SJCRH30 (cell line): ENCODE measurements at regions not wholly inside any gene's neighbourhood (a gene's known extent, or its start where the extent isn't known, plus 50 kb on each side); places are given as distances from the start of the nearest gene placed in this dataset.
A peak's percentile ranks its signal among the peaks of the same experiment; 100 is the strongest.

Experiments used
- DNase-seq, 2 experiments: peaks; one replicate each; pipeline ENCODE4 v3.0.0-alpha.2; 2015 to 2020
- H3K27ac ChIP-seq: fragments of 250-450 bp; sonication (Bioruptor Pico); 2 replicates; pipeline ENCODE4 v1.5.1; 2020; ENCODE audit warnings: mild to moderate bottlenecking, moderate library complexity
- H3K27me3 ChIP-seq: fragments of 250-450 bp; sonication (Bioruptor Pico); 2 replicates; pipeline ENCODE4 v1.5.1; 2020; ENCODE audit warnings: mild to moderate bottlenecking, moderate library complexity
- H3K36me3 ChIP-seq: fragments of 250-450 bp; sonication (Bioruptor Pico); 2 replicates; pipeline ENCODE4 v1.5.1; 2020; ENCODE audit warnings: mild to moderate bottlenecking, moderate library complexity
- H3K4me1 ChIP-seq: fragments of 250-450 bp; sonication (Bioruptor Pico); 2 replicates; pipeline ENCODE4 v1.5.1; 2020; ENCODE audit warnings: mild to moderate bottlenecking, moderate library complexity
- H3K4me3 ChIP-seq: fragments of 250-450 bp; sonication (Bioruptor Pico); 2 replicates; pipeline ENCODE4 v1.5.1; 2020; ENCODE audit warnings: mild to moderate bottlenecking, moderate library complexity
- H3K9me3 ChIP-seq: fragments of 250-450 bp; sonication (Bioruptor Pico); replicated peaks from 2 replicates; pipeline ENCODE4 v1.5.1; 2020; ENCODE audit warnings: mild to moderate bottlenecking, moderate library complexity

DNA sequence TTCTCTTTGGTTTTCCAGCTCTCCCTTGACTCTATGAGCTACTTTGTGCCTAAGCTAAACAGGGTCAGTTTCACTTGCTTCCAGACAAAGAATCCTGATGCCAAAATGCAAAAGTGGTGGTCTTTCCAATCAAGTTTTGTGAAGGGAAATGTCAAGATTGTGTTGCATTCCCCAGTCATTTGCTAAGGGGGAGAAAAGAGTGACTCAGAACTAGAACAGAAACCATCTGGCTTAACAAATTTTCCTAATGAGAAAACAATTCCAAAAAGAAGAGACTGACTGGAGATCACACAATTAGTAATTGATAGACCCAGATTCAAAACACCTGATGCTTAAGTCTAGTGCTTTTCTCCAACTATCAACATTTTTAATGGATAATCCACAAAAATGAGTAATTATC is 235.1 kb upstream of the DIO2 start:
- Histone ChIP-seq H3K4me3 (no peak overlapping the region), H3K9me3 (no peaks in the 10 kb centered on the region; the same call in 1 of the 2 replicates), H3K4me1 (no peaks in the 10 kb centered on the region; the same call in 1 of the 2 replicates), H3K36me3 (no peaks in the 10 kb centered on the region), H3K27ac (no peak overlapping the region), H3K27me3 (no peaks in the 10 kb centered on the region)
- DNase-seq, result no peak

DNA sequence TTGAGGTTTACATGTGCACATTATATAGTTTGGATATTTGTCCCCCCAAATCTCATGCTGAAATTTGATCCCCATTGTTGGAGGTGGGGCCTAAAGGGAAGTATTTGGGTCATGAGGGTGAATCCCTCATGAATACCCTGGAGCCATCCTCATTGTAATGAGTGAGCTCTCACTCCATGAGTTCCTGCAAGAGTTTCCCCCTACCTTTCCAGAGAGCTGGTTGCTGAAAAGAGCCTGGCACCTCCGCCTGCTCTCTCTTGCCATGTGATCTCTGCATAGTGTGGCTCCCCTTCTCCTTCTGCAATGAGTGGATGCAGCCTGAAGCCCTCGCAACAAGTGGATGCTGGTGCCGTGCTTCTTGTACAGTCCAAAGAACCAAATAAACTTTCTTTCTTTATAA is 234.3 kb upstream of the DIO2 start:
- Histone ChIP-seq H3K27me3 (no peaks in the 10 kb centered on the region), H3K36me3 (no peaks in the 10 kb centered on the region), H3K27ac (no peak overlapping the region), H3K4me1 (no peaks in the 10 kb centered on the region; the same call in 1 of the 2 replicates), H3K4me3 (no peak overlapping the region), H3K9me3 (no peaks in the 10 kb centered on the region; the same call in 1 of the 2 replicates)
- DNase-seq, result no peak

DNA sequence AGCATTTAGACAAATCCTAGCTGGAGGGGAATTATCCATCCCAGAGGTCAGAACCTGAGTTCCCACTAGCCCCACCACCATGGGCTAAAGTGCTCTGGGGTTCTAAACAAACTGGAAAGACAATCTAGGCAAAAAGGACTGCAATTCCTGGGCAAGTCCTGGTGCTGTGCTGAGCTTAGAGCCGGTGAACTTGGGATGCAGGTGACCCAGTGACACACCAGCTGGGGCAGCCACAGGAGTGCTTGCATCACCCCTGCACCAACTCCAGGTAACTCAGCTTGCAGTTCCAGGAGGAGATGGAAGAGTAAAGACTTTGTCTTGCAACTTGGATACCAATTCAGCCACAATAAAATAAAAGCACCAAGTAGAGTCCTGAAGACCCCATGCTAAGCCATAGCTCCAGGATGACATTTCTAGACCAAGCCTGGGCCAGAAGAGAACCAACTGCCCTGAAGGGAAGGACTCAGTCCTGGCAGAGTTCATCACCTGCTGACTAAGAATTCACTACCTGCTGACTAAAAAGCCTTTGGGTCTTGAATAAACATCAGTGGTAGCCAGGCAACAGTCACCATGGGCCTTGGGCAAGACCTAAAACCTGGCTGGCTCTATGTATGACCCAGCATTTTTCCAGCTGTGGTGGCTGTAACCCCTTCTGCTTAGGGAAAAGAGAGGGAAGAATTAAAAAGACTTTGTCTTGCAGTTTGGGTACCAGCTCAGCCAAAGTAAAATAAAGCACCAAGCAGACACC is 223.4 kb upstream of the DIO2 start:
- Histone ChIP-seq H3K27ac (no peak overlapping the region), H3K4me1 (no peaks in the 10 kb centered on the region), H3K4me3 (no peak overlapping the region), H3K27me3 (no peaks in the 10 kb centered on the region), H3K9me3 (no peaks in the 10 kb centered on the region), H3K36me3 (no peaks in the 10 kb centered on the region)
- DNase-seq, result no peak

DNA sequence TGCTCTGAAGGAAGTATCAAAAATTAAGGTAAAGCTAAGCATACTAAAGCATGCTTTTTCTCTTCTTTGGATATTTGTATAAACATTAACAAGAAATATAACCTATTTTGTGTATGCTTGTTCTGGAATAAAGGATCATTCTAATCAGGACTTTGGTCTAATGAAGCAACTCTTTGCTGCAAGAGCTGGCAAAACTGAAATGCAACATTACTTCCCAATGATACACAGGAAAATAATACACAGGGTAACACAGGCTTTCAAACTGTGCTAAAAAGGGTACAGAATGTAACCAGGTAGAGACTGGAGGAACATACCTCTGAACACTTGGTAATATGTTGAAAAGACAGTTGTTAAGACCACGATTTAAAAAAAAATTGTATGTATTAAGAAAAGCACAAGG is 222.5 kb upstream of the DIO2 start:
- Histone ChIP-seq H3K27me3 (no peaks in the 10 kb centered on the region), H3K36me3 (no peaks in the 10 kb centered on the region)

DNA sequence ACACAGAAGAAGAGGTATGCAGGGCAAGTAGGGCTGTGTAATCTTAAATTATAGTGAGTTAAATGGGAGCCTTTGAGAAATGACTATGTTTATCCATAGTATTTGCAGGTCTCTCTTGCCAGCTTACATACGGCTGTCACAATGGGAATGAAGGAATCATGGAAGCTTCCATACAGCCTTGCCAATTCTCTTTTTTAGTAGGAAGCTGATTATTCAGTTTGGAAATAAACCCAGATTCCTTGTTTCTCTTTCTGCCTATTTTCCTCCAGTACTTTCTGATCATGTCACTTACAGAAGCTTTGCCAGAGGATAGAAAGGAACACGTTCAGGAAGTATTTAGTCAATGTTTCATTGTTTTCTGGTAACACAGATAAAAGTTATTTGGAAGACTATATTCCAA is 217.4 kb upstream of the DIO2 start:
- Histone ChIP-seq H3K9me3 (no peaks in the 10 kb centered on the region), H3K4me3 (no peak overlapping the region), H3K27me3 (no peaks in the 10 kb centered on the region), H3K36me3 (no peaks in the 10 kb centered on the region), H3K27ac (no peak overlapping the region), H3K4me1 (no peaks in the 10 kb centered on the region)
- DNase-seq, result no peak

More for the DNA sequence above, 222.5 kb upstream of the DIO2 start:
- H3K27ac ChIP-seq, result no peak overlapping the region
- H3K4me1 ChIP-seq, result no peaks in the 10 kb centered on the region
- no peak for DNase-seq
- no peak overlapping the region for H3K4me3 ChIP-seq
- H3K9me3 ChIP-seq, result no peaks in the 10 kb centered on the region

DNA sequence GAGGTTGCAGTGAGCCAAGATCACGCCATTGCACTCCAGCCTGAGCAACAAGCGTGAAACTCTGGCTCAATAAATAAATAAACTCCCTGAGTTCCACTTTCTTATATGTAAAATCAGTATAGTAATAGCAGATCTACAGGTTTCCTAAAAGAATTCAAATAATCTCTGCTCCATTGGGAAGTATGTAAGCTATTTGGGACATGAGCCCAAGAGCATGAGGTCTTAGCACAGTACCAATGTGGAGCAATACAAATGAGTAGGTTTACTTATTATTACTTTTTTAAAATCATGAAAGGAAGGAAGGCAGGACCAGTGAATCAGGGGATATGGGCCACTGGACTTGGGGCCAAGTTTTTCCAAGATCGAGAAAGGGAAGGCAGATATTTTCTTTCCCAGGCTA is 216.9 kb upstream of the DIO2 start:
- no peaks in the 10 kb centered on the region for H3K27me3 ChIP-seq
- no peak overlapping the region for H3K27ac ChIP-seq
- H3K4me3 ChIP-seq, result no peak overlapping the region
- H3K36me3 ChIP-seq, result no peaks in the 10 kb centered on the region
- H3K4me1 ChIP-seq, result no peaks in the 10 kb centered on the region
- DNase-seq, result no peak
- H3K9me3 ChIP-seq, result no peaks in the 10 kb centered on the region

DNA sequence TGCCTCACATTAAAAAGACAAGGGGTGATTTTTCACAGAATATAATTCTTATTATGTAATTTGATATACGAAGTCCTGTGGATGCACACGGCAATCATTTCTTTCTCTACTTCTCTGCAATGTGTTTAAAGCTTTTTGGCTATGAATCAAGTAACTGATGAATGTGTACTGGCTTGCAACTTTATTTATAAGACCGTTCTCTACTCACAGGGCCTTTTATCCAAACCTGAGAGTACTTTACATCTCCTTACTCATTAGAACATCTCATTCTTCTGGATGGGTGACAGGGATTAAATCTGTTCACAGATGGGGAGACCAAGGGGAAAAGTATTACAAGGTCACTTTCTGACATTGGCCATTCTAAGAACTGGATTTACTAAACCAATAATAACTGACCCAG is 215.8 kb upstream of the DIO2 start:
- Histone ChIP-seq H3K9me3 (no peaks in the 10 kb centered on the region), H3K27me3 (no peaks in the 10 kb centered on the region), H3K36me3 (no peaks in the 10 kb centered on the region), H3K4me3 (no peak overlapping the region), H3K4me1 (no peaks in the 10 kb centered on the region), H3K27ac (no peak overlapping the region)
- no peak for DNase-seq

DNA sequence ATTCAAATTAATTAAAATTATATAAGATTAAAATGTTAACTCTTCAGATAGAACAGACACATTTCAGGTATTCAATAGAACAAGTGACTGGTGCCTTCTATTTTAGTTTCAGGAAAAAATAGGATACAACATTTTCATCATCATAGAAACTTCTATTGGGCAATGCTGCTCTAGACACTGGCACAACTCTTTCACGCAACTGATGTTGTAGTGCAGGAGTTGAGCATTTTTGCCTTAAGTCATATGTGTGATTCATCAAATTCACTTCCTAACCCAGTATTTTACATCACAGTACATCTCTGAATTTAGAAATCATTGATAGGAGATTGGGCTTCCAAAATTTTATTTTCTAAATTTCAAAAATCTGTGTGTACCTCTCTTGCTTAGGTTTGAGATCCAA is 215.4 kb upstream of the DIO2 start:
- H3K9me3 ChIP-seq, result no peaks in the 10 kb centered on the region
- no peak overlapping the region for H3K4me3 ChIP-seq
- no peak overlapping the region for H3K27ac ChIP-seq
- DNase-seq, result no peak
- H3K4me1 ChIP-seq, result no peaks in the 10 kb centered on the region
- no peaks in the 10 kb centered on the region for H3K27me3 ChIP-seq
- H3K36me3 ChIP-seq, result no peaks in the 10 kb centered on the region

DNA sequence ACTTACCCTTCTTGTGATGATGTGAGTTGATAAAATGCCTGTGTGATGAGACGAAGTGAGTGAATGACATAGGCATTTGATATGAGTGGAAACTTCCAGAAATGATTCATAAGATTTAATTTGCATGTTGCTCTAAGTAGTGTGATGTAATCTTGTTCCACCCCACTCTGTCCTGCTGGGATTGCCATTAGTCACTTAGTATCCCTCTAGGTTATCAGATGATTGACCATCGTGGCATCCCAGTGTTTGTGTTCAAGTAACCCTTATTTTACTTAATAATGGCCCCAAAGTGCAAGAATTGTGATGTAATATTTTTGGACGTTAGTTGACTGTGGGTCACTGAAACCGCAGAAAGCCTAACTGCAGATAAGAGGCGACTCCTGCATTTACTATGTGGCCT is 214.4 kb upstream of the DIO2 start:
- no peak for DNase-seq

DNA sequence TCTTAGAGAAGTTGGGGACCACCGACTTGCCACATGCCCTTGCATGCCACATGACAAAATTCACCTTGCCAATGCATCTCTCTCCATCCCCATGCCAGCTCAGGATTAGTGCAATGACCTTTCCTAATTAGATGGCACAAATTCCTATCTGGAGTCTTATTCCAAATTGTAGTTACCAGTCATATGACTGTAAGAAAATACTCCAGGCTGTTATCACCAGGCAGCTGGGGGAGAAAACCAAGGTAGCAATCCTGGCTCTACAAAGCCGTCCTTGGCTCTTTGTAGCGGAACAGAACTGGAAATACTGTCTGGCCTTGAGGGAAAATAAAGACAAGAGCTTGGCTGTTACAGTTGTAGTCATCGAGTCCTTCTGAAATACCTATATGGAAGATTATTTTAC is 208.5 kb upstream of the DIO2 start:
- H3K4me1 ChIP-seq, result no peaks in the 10 kb centered on the region
- no peak overlapping the region for H3K4me3 ChIP-seq
- H3K36me3 ChIP-seq, result no peaks in the 10 kb centered on the region
- no peak for DNase-seq
- no peaks in the 10 kb centered on the region for H3K9me3 ChIP-seq
- H3K27ac ChIP-seq, result no peak overlapping the region
- no peaks in the 10 kb centered on the region for H3K27me3 ChIP-seq

More for the DNA sequence above, 214.4 kb upstream of the DIO2 start:
- Histone ChIP-seq H3K4me3 (no peak overlapping the region), H3K27me3 (no peaks in the 10 kb centered on the region), H3K36me3 (no peaks in the 10 kb centered on the region), H3K27ac (no peak overlapping the region), H3K9me3 (no peaks in the 10 kb centered on the region), H3K4me1 (no peaks in the 10 kb centered on the region)

DNA sequence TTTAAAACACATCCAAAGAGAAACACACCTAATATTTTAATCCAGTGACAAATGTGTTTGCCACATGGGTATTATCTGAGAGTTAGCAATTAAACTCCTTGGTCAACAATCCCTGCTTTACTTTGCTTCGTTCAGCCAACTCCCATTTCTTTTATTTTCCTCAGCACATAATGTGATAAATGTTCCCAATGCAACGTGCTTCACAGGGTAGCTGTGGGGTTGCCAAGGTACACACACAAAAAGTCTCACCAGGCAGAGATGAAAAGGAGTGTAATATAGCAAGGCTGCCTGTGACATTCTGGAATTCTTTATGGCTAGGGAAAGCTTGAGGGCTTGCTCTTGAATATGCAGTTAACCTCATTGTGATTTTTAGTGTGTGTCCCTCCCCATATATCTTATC is 208.0 kb upstream of the DIO2 start:
- H3K36me3 ChIP-seq, result no peaks in the 10 kb centered on the region
- H3K27ac ChIP-seq, result no peak overlapping the region
- H3K9me3 ChIP-seq, result no peaks in the 10 kb centered on the region
- no peaks in the 10 kb centered on the region for H3K4me1 ChIP-seq
- no peak overlapping the region for H3K4me3 ChIP-seq
- DNase-seq, result no peak
- H3K27me3 ChIP-seq, result no peaks in the 10 kb centered on the region

DNA sequence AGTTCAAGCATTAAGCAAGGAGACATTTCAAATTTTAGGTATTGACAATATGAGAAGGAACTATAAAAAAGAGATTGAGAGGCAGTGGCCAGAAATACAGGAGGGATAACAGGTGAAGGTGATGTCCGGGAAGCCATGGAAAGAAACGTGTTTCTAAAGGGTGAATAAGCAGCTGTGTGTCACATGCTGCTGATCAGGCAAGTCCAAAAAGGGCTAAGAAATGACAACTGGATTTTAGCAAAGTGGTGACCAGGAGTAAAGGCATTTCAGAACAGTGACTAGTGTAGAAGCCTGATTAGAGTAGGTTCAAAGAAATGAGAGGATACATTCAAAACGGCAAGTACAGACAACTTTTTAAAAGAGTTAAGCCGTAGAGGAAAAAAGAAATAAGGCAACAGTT is 204.3 kb upstream of the DIO2 start:
- Histone ChIP-seq H3K36me3 (no peaks in the 10 kb centered on the region), H3K27ac (no peak overlapping the region), H3K9me3 (no peaks in the 10 kb centered on the region), H3K4me3 (no peak overlapping the region), H3K4me1 (no peaks in the 10 kb centered on the region), H3K27me3 (no peaks in the 10 kb centered on the region)
- no peak for DNase-seq

DNA sequence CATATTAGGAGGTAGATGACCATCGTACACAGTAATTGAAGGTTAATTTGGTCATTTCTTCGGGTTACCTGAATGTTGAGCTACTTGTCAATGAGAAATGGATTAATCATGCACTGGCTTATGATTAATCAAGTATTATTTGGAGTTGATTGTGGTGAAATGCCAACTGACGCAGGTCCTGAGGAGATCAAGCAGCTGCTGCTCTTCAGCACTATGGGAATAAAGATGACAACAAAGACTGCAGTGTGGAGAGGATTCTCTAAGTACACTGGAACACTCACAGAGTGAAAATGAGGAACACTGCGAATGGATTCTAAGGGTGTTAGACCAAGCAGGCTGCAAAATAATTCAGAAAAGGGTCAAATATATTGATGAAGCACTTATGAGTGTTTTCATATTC is 202.8 kb upstream of the DIO2 start:
- Histone ChIP-seq H3K9me3 (no peaks in the 10 kb centered on the region), H3K4me3 (no peak overlapping the region), H3K4me1 (no peaks in the 10 kb centered on the region), H3K27me3 (no peaks in the 10 kb centered on the region), H3K36me3 (no peaks in the 10 kb centered on the region), H3K27ac (no peak overlapping the region; the same call in 1 of the 2 replicates)
- DNase-seq, result peak in 1 of 2 experiments; percentile 36

DNA sequence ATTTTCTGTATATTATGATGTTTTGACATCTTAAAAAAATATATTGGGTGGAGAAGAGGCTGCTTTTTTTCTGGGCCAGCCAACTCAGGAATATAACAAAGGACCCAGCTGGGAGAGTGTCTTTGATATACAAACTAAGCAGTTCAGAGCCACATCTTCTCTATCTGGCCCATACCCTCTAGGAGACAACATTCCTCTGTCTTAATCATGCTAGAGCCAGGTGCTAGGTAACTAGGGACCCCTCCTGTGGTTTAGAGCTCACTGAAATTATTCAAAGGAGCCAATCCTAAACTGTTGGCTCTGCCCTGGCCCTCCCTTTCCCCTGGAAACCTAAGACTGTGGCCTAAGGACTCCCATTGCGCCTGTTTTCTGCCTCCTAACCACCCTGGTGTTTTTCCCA is 193.1 kb upstream of the DIO2 start:
- Histone ChIP-seq H3K4me3 (no peak overlapping the region), H3K9me3 (no peaks in the 10 kb centered on the region), H3K27me3 (no peaks in the 10 kb centered on the region), H3K36me3 (no peaks in the 10 kb centered on the region), H3K27ac (no peak overlapping the region), H3K4me1 (no peaks in the 10 kb centered on the region)
- DNase-seq, result no peak

DNA sequence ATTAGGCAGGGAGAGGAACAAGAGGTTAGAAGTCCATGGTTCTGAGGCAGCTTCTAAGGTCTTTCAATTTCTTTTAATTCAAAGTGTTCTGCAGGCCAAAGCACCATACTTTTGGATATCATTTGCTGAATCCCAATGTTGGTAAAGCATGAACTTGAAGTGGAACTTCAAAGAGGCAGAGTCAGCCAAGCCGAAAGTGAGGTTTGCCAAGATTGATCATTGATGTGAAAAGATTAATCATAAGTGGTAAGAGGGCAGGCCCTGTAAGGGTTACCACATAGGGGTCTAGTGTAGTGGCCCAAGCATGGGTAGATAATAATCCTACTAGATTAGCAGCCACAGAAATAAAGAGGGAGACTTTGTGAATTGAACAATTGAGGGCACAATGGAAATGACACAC is 191.7 kb upstream of the DIO2 start:
- Histone ChIP-seq H3K9me3 (no peaks in the 10 kb centered on the region), H3K27me3 (no peaks in the 10 kb centered on the region), H3K36me3 (no peaks in the 10 kb centered on the region), H3K4me1 (no peaks in the 10 kb centered on the region), H3K4me3 (no peak overlapping the region), H3K27ac (no peak overlapping the region)
- DNase-seq, result no peak

DNA sequence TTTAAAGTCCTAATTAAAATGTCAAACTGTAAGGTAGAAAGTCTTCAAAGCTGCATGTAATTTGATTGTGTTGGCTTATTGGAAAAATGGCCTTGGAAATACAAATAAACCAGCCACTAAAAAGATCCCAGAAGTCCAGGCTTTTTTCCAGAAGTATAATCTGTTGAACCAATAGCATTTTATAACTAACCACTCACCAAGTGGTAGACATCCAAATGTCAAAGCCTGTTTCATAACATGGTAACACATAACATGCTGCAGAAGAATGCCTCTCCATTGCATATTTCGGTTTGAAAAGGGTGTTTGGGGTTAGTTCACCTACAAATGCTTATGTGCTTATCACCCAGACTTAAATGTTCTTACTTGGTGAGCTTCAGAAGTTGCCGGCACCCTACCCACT is 183.7 kb upstream of the DIO2 start:
- peaks cover 9% of the 10 kb centered on the region; the same call in 1 of the 2 replicates for H3K4me1 ChIP-seq
- no peaks in the 10 kb centered on the region for H3K27me3 ChIP-seq
- DNase-seq, result no peak
- H3K9me3 ChIP-seq, result 0 out of 2 replicates have a peak, but pooled peaks cover 2% of the 10 kb centered on the region
- H3K4me3 ChIP-seq, result no peak overlapping the region
- no peak overlapping the region for H3K27ac ChIP-seq
- H3K36me3 ChIP-seq, result no peaks in the 10 kb centered on the region
